ENCODE measurements at regions not wholly inside any gene's neighbourhood (a gene's known extent, or its start where the extent isn't known, plus 50 kb on each side); places are given as distances from the start of the nearest gene placed in this dataset.

DNA sequence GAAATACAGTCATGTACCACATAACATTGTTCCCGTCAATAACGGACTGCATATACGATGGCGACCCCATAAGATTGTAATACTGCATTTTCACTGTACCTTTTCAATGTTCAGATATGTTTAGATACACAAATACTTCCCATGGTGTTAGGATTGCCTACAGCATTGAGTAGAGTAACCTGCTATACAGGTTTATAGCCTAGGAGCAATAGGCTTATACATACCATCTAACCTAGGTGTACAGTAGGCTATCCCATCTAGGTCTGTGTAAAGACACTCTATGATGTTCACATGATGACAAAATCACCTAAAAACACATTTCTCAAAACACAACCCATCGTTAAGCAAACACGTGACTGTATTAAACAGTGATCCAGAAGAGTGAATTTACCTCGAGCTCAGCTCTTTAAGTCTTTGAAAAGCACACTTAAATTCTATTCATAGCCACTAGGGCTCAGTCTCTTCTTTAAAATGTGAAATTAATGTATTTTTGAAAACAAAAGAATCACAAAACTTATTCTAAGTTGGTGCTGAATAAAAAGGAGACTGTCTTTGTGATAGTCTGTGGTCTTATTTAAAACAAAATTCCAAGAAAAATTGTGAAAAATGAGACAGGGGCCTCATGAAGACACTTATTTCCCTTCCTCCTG lies 239.1 kb upstream of the ARID2 start:
- no peaks in the 10 kb centered on the region for H3K4me1 ChIP-seq
- no peaks in the 10 kb centered on the region for H3K36me3 ChIP-seq
- TF ChIP-seq POLR2A (IDR thresholded peaks at IDR 0.05), result no peak
- TF ChIP-seq EP300 (IDR thresholded peaks at IDR 0.05), result no peak
- no peak for TF ChIP-seq POLR2AphosphoS5 (IDR thresholded peaks at IDR 0.05)
- TF ChIP-seq, protein P1, sequence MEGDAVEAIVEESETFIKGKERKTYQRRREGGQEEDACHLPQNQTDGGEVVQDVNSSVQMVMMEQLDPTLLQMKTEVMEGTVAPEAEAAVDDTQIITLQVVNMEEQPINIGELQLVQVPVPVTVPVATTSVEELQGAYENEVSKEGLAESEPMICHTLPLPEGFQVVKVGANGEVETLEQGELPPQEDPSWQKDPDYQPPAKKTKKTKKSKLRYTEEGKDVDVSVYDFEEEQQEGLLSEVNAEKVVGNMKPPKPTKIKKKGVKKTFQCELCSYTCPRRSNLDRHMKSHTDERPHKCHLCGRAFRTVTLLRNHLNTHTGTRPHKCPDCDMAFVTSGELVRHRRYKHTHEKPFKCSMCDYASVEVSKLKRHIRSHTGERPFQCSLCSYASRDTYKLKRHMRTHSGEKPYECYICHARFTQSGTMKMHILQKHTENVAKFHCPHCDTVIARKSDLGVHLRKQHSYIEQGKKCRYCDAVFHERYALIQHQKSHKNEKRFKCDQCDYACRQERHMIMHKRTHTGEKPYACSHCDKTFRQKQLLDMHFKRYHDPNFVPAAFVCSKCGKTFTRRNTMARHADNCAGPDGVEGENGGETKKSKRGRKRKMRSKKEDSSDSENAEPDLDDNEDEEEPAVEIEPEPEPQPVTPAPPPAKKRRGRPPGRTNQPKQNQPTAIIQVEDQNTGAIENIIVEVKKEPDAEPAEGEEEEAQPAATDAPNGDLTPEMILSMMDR (IDR thresholded peaks at IDR 0.05), result no peak
- no peak overlapping the region for H3K4me3 ChIP-seq
- no peak overlapping the region for H3K27ac ChIP-seq
- H3K9me3 ChIP-seq, result peaks cover 0 to 11% (median 0%) of the 10 kb centered on the region in 3 donors
- WGBS, 2 donors (ENCODE audit: low coverage in 1 of 2), result 82 to 91% methylated on average over 7 of the region's 7 CpGs
- ATAC-seq, result no peak
- H3K27me3 ChIP-seq, result no peaks in the 10 kb centered on the region

DNA sequence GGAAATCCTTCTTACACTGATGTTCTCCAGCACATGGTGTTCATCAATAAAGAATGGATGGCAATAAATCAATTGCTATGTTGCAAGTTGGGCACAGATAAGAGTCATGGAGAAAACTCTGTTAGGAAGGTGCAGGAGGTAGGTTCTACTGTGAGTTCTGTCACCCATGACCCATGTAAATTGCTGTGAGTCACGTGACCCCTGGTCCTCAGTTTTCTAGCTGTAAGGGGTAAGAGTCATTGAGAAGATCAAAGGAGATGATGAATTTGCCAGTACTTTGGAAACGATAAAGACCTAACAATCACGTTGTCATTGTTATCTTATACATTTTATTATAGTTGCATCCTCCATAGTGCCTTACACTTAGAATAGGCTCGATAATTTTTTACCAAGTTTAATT lies 235.2 kb upstream of the ARID2 start:
- WGBS, 2 donors (ENCODE audit: low coverage in 1 of 2), result 74 to 81% methylated on average over 4 of the region's 4 CpGs
- H3K27me3 ChIP-seq, result no peaks in the 10 kb centered on the region
- ATAC-seq, result no peak
- TF ChIP-seq EP300 (IDR thresholded peaks at IDR 0.05) (no peak), POLR2AphosphoS5 (IDR thresholded peaks at IDR 0.05) (no peak), POLR2A (IDR thresholded peaks at IDR 0.05) (no peak)
- TF ChIP-seq, protein P1 (IDR thresholded peaks at IDR 0.05), result no peak
- no peaks in the 10 kb centered on the region for H3K36me3 ChIP-seq
- H3K9me3 ChIP-seq, result peaks cover 0 to 11% (median 0%) of the 10 kb centered on the region in 3 donors
- no peak overlapping the region for H3K4me3 ChIP-seq
- no peak overlapping the region for H3K27ac ChIP-seq
- no peaks in the 10 kb centered on the region for H3K4me1 ChIP-seq

DNA sequence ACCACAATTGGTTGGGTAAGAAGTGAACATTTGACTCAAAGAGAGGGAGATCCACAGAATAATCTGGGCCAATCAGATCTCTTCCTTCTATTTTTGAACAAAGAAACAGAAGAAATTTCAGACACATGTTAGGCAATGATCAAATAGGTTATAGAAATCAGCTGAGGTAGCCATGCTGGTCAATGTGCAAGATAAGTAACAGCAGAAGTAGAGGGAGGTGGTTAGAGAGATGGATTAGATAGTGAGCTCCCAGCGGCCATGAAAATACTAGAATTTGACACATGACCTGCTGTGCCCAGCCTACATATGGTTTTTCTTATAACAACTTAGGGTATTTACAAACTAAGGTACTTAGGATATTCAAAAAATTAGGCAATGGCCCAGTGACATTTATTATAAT lies 230.9 kb upstream of the ARID2 start:
- H3K4me3 ChIP-seq, result no peak overlapping the region
- no peaks in the 10 kb centered on the region for H3K36me3 ChIP-seq
- ATAC-seq, result no peak
- H3K27ac ChIP-seq, result no peak overlapping the region
- H3K27me3 ChIP-seq, result no peaks in the 10 kb centered on the region
- TF ChIP-seq, protein P1 (IDR thresholded peaks at IDR 0.05), result no peak
- no peak for TF ChIP-seq POLR2AphosphoS5 (IDR thresholded peaks at IDR 0.05)
- TF ChIP-seq POLR2A (IDR thresholded peaks at IDR 0.05), result no peak
- TF ChIP-seq EP300 (IDR thresholded peaks at IDR 0.05), result no peak
- peaks cover 0 to 1% (median 0%) of the 10 kb centered on the region in 3 donors for H3K9me3 ChIP-seq
- WGBS, 2 donors (ENCODE audit: low coverage in 1 of 2), result 75 to 82% methylated on average over 1 of the region's 1 CpG
- no peaks in the 10 kb centered on the region for H3K4me1 ChIP-seq

DNA sequence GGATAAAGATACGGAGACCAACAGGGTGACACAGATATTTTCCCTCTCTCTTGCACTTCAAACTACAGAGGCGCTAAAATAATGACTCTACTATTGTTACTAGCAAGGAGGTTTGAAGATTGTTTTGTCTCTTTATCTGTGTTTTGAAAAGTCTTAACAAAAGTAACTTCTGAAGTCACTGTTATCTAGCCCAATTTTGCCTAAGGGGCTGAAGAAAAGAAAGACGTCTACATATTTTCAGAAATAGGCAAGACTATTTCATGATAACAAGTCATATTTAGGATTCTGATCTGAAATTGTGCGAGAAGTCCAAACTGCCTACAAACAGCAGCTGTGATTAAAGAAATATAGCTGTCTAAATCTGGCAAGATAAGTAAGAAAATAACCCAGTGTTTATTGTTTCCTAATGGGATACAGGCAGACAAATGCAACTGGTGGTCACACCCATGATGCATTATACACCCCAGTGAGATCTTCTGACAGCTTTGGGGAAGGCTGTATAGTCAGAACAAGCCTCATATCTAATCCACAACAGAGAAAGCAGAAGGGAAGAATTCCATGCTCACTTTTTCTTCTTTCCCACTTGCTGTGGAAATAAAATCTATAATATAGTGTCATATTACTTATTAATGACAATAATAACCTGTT lies 226.9 kb upstream of the ARID2 start:
- Histone ChIP-seq H3K27ac (no peak overlapping the region), H3K4me3 (no peak overlapping the region), H3K27me3 (no peaks in the 10 kb centered on the region), H3K36me3 (no peaks in the 10 kb centered on the region), H3K9me3 (no peaks in the 10 kb centered on the region), H3K4me1 (no peaks in the 10 kb centered on the region)
- no peak for ATAC-seq
- 57 to 74% methylated on average over 4 of the region's 4 CpGs for WGBS, 2 donors (ENCODE audit: low coverage in 1 of 2)
- no peak for TF ChIP-seq POLR2AphosphoS5 (IDR thresholded peaks at IDR 0.05)
- TF ChIP-seq POLR2A (IDR thresholded peaks at IDR 0.05), result no peak
- no peak for TF ChIP-seq EP300 (IDR thresholded peaks at IDR 0.05)
- TF ChIP-seq, protein P1 (IDR thresholded peaks at IDR 0.05), result no peak

DNA sequence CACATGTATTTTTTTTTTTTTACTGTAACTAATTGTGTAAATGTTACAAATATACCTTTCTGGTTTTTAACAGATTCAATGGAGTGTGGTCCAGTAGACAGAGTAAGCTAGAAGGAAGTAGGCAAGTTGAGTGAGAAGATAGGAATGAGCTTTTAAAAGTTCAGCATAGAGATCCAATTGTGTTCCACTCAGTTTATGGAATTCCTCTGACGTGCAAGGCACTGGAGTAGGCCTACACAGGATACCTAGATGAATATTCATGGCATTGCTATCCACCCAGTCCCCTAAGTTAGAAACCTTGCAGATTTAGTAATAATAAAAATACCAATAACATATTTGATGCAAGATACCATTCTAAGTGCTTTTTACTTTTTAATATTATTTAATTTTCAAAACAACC lies 225.6 kb upstream of the ARID2 start:
- no peak overlapping the region for H3K4me3 ChIP-seq
- TF ChIP-seq, protein P1 (IDR thresholded peaks at IDR 0.05), result no peak
- TF ChIP-seq POLR2A (IDR thresholded peaks at IDR 0.05) (no peak), EP300 (IDR thresholded peaks at IDR 0.05) (no peak), POLR2AphosphoS5 (IDR thresholded peaks at IDR 0.05) (no peak)
- 67% methylated on average over 1 of the region's 1 CpG; no CpG with 5 or more reads in 1 of the 2 donors for WGBS, 2 donors (ENCODE audit: low coverage in 1 of 2)

More for the DNA sequence above, 225.6 kb upstream of the ARID2 start:
- no peak overlapping the region for H3K27ac ChIP-seq
- ATAC-seq, result no peak
- no peaks in the 10 kb centered on the region for H3K27me3 ChIP-seq
- no peaks in the 10 kb centered on the region for H3K36me3 ChIP-seq
- H3K4me1 ChIP-seq, result no peaks in the 10 kb centered on the region
- H3K9me3 ChIP-seq, result no peaks in the 10 kb centered on the region

All from gastroesophageal sphincter (tissue), 4 donors.